HepG2 (cell line): ENCODE measurements at regions not wholly inside any gene's neighbourhood (a gene's known extent, or its start where the extent isn't known, plus 50 kb on each side); places are given as distances from the start of the nearest gene placed in this dataset.

Experiments used
- KDM4B ChIP-seq: sonication (generic); formaldehyde crosslinking; IDR thresholded peaks from 2 replicates; pipeline ENCODE4 v1.4.0; 2020; ENCODE audit warnings: missing genetic modification reagents
- KIAA2018 ChIP-seq: sonication (generic); formaldehyde crosslinking; IDR thresholded peaks from 2 replicates; pipeline ENCODE4 v1.5.0; 2020; ENCODE audit warnings: mild to moderate bottlenecking, missing genetic modification reagents, borderline replicate concordance
- MBD4 ChIP-seq: IDR thresholded peaks from 2 replicates; pipeline ENCODE4 v1.6.1; 2012; ENCODE audit warnings: low read length, inconsistent platforms, borderline replicate concordance
- NFATC3 ChIP-seq: sonication (generic); formaldehyde crosslinking; IDR thresholded peaks from 2 replicates; pipeline ENCODE4 v1.5.1; 2020; ENCODE audit warnings: mild to moderate bottlenecking, missing genetic modification reagents
- THAP11 ChIP-seq: IDR thresholded peaks from 2 replicates; pipeline ENCODE4 v1.6.1; 2016; ENCODE audit warnings: missing biosample characterization, missing genetic modification reagents
- ZBTB34 ChIP-seq: sonication (generic); formaldehyde crosslinking; IDR thresholded peaks from 2 replicates; pipeline ENCODE4 v1.8.0; 2022; ENCODE audit warnings: mild to moderate bottlenecking, missing genetic modification reagents
- TF ChIP-seq, protein P1 (sequence below): sonication (generic); formaldehyde crosslinking; IDR thresholded peaks from 2 replicates; pipeline ENCODE4 v1.4.0; 2020; ENCODE audit warnings: missing genetic modification reagents
- TF ChIP-seq, protein P2 (sequence below): sonication (generic); formaldehyde crosslinking; IDR thresholded peaks from 2 replicates; pipeline ENCODE4 v1.4.0; 2020; ENCODE audit warnings: mild to moderate bottlenecking, missing genetic modification reagents

DNA sequence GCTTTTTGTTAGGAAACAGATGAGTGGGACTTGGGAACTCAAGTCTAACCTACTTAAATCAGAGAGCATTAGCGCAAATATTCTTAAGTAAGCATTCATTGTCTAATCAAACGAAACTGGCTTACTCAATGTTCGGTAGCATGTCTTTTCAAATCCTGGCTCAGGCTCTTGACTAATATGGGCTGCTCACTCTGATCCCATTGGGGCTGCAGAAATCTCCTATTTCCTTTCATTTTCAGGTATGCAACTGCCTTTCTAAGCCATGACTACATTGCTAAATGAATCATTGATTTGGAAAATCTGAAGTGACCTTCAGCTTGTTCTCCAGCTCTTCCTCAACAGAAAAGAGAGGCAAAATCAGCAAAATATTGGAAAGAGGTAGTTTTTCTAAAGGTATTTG, 2084.4 kb upstream of the PIK3C3 start (continued):
- TF ChIP-seq ZBTB34 (CRISPR knock-in tag) (no peak), KIAA2018 (CRISPR knock-in tag) (no peak), KDM4B (CRISPR knock-in tag) (no peak), THAP11 (CRISPR knock-in tag) (no peak), NFATC3 (CRISPR knock-in tag) (no peak), MBD4 (no peak)
- TF ChIP-seq, protein P1, sequence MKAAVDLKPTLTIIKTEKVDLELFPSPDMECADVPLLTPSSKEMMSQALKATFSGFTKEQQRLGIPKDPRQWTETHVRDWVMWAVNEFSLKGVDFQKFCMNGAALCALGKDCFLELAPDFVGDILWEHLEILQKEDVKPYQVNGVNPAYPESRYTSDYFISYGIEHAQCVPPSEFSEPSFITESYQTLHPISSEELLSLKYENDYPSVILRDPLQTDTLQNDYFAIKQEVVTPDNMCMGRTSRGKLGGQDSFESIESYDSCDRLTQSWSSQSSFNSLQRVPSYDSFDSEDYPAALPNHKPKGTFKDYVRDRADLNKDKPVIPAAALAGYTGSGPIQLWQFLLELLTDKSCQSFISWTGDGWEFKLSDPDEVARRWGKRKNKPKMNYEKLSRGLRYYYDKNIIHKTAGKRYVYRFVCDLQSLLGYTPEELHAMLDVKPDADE (CRISPR knock-in tag): no peak
- TF ChIP-seq, protein P2, sequence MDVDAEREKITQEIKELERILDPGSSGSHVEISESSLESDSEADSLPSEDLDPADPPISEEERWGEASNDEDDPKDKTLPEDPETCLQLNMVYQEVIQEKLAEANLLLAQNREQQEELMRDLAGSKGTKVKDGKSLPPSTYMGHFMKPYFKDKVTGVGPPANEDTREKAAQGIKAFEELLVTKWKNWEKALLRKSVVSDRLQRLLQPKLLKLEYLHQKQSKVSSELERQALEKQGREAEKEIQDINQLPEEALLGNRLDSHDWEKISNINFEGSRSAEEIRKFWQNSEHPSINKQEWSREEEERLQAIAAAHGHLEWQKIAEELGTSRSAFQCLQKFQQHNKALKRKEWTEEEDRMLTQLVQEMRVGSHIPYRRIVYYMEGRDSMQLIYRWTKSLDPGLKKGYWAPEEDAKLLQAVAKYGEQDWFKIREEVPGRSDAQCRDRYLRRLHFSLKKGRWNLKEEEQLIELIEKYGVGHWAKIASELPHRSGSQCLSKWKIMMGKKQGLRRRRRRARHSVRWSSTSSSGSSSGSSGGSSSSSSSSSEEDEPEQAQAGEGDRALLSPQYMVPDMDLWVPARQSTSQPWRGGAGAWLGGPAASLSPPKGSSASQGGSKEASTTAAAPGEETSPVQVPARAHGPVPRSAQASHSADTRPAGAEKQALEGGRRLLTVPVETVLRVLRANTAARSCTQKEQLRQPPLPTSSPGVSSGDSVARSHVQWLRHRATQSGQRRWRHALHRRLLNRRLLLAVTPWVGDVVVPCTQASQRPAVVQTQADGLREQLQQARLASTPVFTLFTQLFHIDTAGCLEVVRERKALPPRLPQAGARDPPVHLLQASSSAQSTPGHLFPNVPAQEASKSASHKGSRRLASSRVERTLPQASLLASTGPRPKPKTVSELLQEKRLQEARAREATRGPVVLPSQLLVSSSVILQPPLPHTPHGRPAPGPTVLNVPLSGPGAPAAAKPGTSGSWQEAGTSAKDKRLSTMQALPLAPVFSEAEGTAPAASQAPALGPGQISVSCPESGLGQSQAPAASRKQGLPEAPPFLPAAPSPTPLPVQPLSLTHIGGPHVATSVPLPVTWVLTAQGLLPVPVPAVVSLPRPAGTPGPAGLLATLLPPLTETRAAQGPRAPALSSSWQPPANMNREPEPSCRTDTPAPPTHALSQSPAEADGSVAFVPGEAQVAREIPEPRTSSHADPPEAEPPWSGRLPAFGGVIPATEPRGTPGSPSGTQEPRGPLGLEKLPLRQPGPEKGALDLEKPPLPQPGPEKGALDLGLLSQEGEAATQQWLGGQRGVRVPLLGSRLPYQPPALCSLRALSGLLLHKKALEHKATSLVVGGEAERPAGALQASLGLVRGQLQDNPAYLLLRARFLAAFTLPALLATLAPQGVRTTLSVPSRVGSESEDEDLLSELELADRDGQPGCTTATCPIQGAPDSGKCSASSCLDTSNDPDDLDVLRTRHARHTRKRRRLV (CRISPR knock-in tag): no peak
- TF ChIP-seq, all 625 proteins: peak for 0
